IMR-90 (cell line): ENCODE measurements at regions not wholly inside any gene's neighbourhood (a gene's known extent, or its start where the extent isn't known, plus 50 kb on each side); places are given as distances from the start of the nearest gene placed in this dataset.

ENCODE experiments used
- ATAC-seq: fragments of 200-7000 bp; cut with Tn5 transposase; 2 replicates; pipeline ENCODE4 v1.9.1; 2020; ENCODE audit warnings: low read depth, mild to moderate bottlenecking, moderate library complexity
- BruUV-seq: library from RNA; stranded (reverse); fragments of 400-500 nt; replicated peaks from 2 replicates; lab custom pipeline; 2021; lab: Mats Ljungman, UMichigan
- CTCF ChIA-PET: fragments of 300-600 bp; formaldehyde crosslinking; extraction: SDS; loops from one replicate; lab custom pipeline; 2021; ENCODE audit warnings: antibody characterized with exemption; lab: Yijun Ruan, JAX
- POLR2A ChIA-PET: fragments of 300-600 bp; sonication (Branson Sonifier 250); formaldehyde crosslinking; loops from one replicate; lab custom pipeline; 2022; ENCODE audit warnings: antibody characterized with exemption; ENCODE audit not compliant: unreplicated experiment; lab: Charles Lee
- DNase-seq: peaks from one replicate; pipeline ENCODE4 v3.0.0; 2013
- H2AFZ ChIP-seq: replicated peaks from 2 replicates; pipeline ENCODE3; 2013; ENCODE audit warnings: low read length, mild to moderate bottlenecking; ENCODE audit not compliant: poor library complexity
- H2AK5ac ChIP-seq: 2 replicates; pipeline ENCODE4 v1.6.1; 2013; ENCODE audit warnings: low read depth, low read length, inconsistent platforms
- H2AK9ac ChIP-seq: replicated peaks from 2 replicates; pipeline ENCODE3; 2013; ENCODE audit warnings: mild to moderate bottlenecking, low read depth, low read length, moderate library complexity; ENCODE audit not compliant: poor library complexity
- H2BK120ac ChIP-seq: 2 replicates; pipeline ENCODE4 v1.6.1; 2013; ENCODE audit warnings: low read depth, low read length, inconsistent platforms
- H2BK15ac ChIP-seq: 3 replicates; pipeline ENCODE4 v1.6.1; 2013; ENCODE audit warnings: low read depth, low read length, inconsistent platforms
- H2BK20ac ChIP-seq: 2 replicates; pipeline ENCODE4 v1.6.1; 2013; ENCODE audit warnings: low read depth, mild to moderate bottlenecking, inconsistent platforms, low read length, moderate library complexity
- H2BK5ac ChIP-seq: 2 replicates; pipeline ENCODE4 v1.6.1; 2013; ENCODE audit warnings: mild to moderate bottlenecking, low read depth, low read length, inconsistent platforms; ENCODE audit not compliant: poor library complexity, severe bottlenecking
- H3K14ac ChIP-seq: replicated peaks from 2 replicates; pipeline ENCODE4 v1.6.1; 2013; ENCODE audit warnings: low read depth, low read length, inconsistent platforms
- H3K18ac ChIP-seq: 2 replicates; pipeline ENCODE4 v1.6.1; 2013; ENCODE audit warnings: low read depth, low read length, control low read depth
- H3K23ac ChIP-seq: 2 replicates; pipeline ENCODE4 v1.6.1; 2013; ENCODE audit warnings: low read depth, low read length, inconsistent platforms
- H3K27ac ChIP-seq: 2 replicates; pipeline ENCODE4 v1.5.1; 2013; ENCODE audit warnings: mild to moderate bottlenecking, control low read depth, low read length; ENCODE audit not compliant: insufficient read depth
- H3K27me3 ChIP-seq: 2 replicates; pipeline ENCODE4 v1.6.1; 2013; ENCODE audit warnings: low read length; ENCODE audit not compliant: control insufficient read depth, insufficient read depth
- H3K36me3 ChIP-seq: 2 replicates; pipeline ENCODE4 v1.6.1; 2013; ENCODE audit warnings: low read length, mixed read lengths; ENCODE audit not compliant: control insufficient read depth, insufficient read depth
- H3K4ac ChIP-seq: 2 replicates; pipeline ENCODE4 v1.6.1; 2013; ENCODE audit warnings: low read depth, low read length, inconsistent platforms
- H3K4me1 ChIP-seq: 2 replicates; pipeline ENCODE4 v1.6.1; 2013; ENCODE audit warnings: low read length, mixed read lengths; ENCODE audit not compliant: control insufficient read depth, insufficient read depth
- H3K4me2 ChIP-seq: 2 replicates; pipeline ENCODE4 v1.6.1; 2013; ENCODE audit warnings: low read depth, mild to moderate bottlenecking, control low read depth, low read length, moderate library complexity
- H3K4me3 ChIP-seq: 2 replicates; pipeline ENCODE4 v1.5.1; 2013; ENCODE audit warnings: low read depth, mild to moderate bottlenecking, control low read depth, low read length, moderate library complexity; ENCODE audit not compliant: insufficient read depth
- H3K56ac ChIP-seq: 2 replicates; pipeline ENCODE4 v1.6.1; 2013; ENCODE audit warnings: low read length, inconsistent platforms; ENCODE audit not compliant: insufficient read depth; ENCODE audit errors: extremely low read depth
- H3K79me1 ChIP-seq, 2 experiments: 2 replicates each; pipeline ENCODE4 v1.6.1; 2013; ENCODE audit warnings: low read length in 2 of 2, inconsistent platforms in 1 of 2, low read depth in 1 of 2
- H3K9ac ChIP-seq: 2 replicates; pipeline ENCODE4 v1.6.1; 2013; ENCODE audit warnings: low read depth, low read length, control low read depth
- H3K9me1 ChIP-seq: 2 replicates; pipeline ENCODE4 v1.6.1; 2013; ENCODE audit warnings: low read length, inconsistent platforms; ENCODE audit not compliant: insufficient read depth
- H3K9me3 ChIP-seq: 2 replicates; pipeline ENCODE4 v1.6.1; 2013; ENCODE audit warnings: low read length; ENCODE audit not compliant: control insufficient read depth, insufficient read depth
- H4K20me1 ChIP-seq: 2 replicates; pipeline ENCODE4 v1.6.1; 2013; ENCODE audit warnings: low read length, inconsistent platforms; ENCODE audit not compliant: insufficient read depth
- H4K5ac ChIP-seq: 2 replicates; pipeline ENCODE4 v1.6.1; 2013; ENCODE audit warnings: mild to moderate bottlenecking, low read depth, low read length, control low read depth
- H4K8ac ChIP-seq, 2 experiments: 2 replicates each; pipeline ENCODE4 v1.6.1; 2013; ENCODE audit warnings: low read depth in 2 of 2, low read length in 2 of 2, control low read depth in 1 of 2, inconsistent platforms in 1 of 2
- H4K91ac ChIP-seq: 2 replicates; pipeline ENCODE4 v1.6.1; 2013; ENCODE audit warnings: low read depth, low read length, inconsistent platforms; ENCODE audit not compliant: insufficient read depth
- BHLHE40 ChIP-seq: fragments of 150-350 bp; IDR thresholded peaks from 2 replicates; pipeline ENCODE4 v1.6.1; 2016; ENCODE audit warnings: mild to moderate bottlenecking, low read depth, low read length
- CEBPB ChIP-seq: IDR thresholded peaks from 2 replicates; pipeline ENCODE4 v1.6.1; 2012; ENCODE audit warnings: low read depth, low read length, improper control_type of control experiment
- CHD1 ChIP-seq: IDR thresholded peaks from 2 replicates; pipeline ENCODE4 v1.6.1; 2012; ENCODE audit warnings: low read depth, low read length, improper control_type of control experiment
- FOS ChIP-seq: fragments of 150-350 bp; IDR thresholded peaks from 2 replicates; pipeline ENCODE4 v1.6.1; 2016; ENCODE audit warnings: low read depth, low read length
- MAFK ChIP-seq: IDR thresholded peaks from 2 replicates; pipeline ENCODE4 v1.6.1; 2012; ENCODE audit warnings: low read depth, low read length, improper control_type of control experiment
- MAZ ChIP-seq: IDR thresholded peaks from 2 replicates; pipeline ENCODE4 v1.6.1; 2012; ENCODE audit warnings: low read depth, mild to moderate bottlenecking, low read length, improper control_type of control experiment, moderate library complexity, borderline replicate concordance
- MXI1 ChIP-seq: IDR thresholded peaks from 2 replicates; pipeline ENCODE4 v1.6.1; 2012; ENCODE audit warnings: low read depth, mild to moderate bottlenecking, low read length, moderate library complexity, borderline replicate concordance
- NFE2L2 ChIP-seq: fragments of 150-350 bp; IDR thresholded peaks from 2 replicates; pipeline ENCODE4 v1.6.1; 2016; ENCODE audit warnings: low read depth, mild to moderate bottlenecking, low read length
- POLR2A ChIP-seq: IDR thresholded peaks from 2 replicates; pipeline ENCODE4 v1.6.1; 2012; ENCODE audit warnings: mild to moderate bottlenecking, low read depth, low read length
- RCOR1 ChIP-seq: IDR thresholded peaks from 2 replicates; pipeline ENCODE4 v1.6.1; 2012; ENCODE audit warnings: mild to moderate bottlenecking, low read length, improper control_type of control experiment; ENCODE audit not compliant: insufficient replicate concordance
- SMC3 ChIP-seq: fragments of 150-350 bp; IDR thresholded peaks from 2 replicates; pipeline ENCODE4 v1.6.1; 2016; ENCODE audit warnings: low read depth, mild to moderate bottlenecking, antibody characterized with exemption, low read length, moderate library complexity
- dilution Hi-C: fragments of 300-500 bp; cut with HindIII; formaldehyde crosslinking; loops from one replicate; pipeline ENCODE4 v1.14.3; 2018; ENCODE audit warnings: low sequenced_read_pairs; ENCODE audit not compliant: unreplicated experiment
- in situ Hi-C: fragments of 300-500 bp; cut with MboI; formaldehyde crosslinking; loops from 3 replicates; pipeline ENCODE4 v1.14.3; 2019; ENCODE audit warnings: low sequenced_read_pairs, inconsistent platforms, mixed read lengths
- intact Hi-C: fragments of 100-400 bp; cut with micrococcal nuclease; formaldehyde crosslinking; loops from 2 replicates; pipeline ENCODE4 v1.10.0; 2022
- TF ChIP-seq, protein P1 (sequence below): fragments of 150-350 bp; IDR thresholded peaks from 2 replicates; pipeline ENCODE4 v1.6.1; 2017; ENCODE audit warnings: mild to moderate bottlenecking, antibody characterized with exemption, low read length, low read depth
- TF ChIP-seq, protein P2 (sequence below): fragments of 150-350 bp; IDR thresholded peaks from 2 replicates; pipeline ENCODE4 v1.6.1; 2016; ENCODE audit warnings: low read depth, mild to moderate bottlenecking, low read length, moderate library complexity, borderline replicate concordance
- TF ChIP-seq, protein P3 (sequence below): conservative IDR thresholded peaks from 2 replicates; pipeline ENCODE4 v1.5.1; 2012; ENCODE audit warnings: mild to moderate bottlenecking, low read depth, low read length, improper control_type of control experiment

DNA sequence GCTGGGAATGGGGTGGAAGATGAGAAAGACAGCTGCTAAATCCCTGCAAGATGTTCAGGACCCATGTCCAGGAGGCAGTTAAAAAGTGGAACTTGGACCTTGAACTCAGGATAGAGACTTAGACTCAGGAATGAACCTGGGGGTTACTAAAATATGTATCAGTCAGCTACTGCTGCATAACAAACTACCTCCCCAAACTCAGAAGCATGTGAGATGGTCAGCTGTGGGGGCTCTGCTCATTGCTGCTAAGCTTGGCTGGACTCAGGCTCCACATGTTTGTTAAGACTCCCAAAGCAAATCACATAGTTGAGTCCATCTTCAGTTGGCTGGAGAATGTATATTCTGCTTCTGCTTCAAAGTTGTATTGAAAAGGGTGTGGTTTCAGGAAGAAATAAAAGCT lies 61.4 kb upstream of the COPS8 start:
- H4K91ac ChIP-seq = no peak overlapping the region
- H3K27ac ChIP-seq = no peak overlapping the region
- in situ Hi-C loops (no loop called here), intact Hi-C loops (no loop called here), dilution Hi-C loops (no loop called here)
- 0 out of 2 replicates have a peak, but pooled peaks cover 2% of the 10 kb centered on the region for H3K9me1 ChIP-seq
- no peak overlapping the region for H2BK5ac ChIP-seq
- no peak overlapping the region for H3K14ac ChIP-seq
- no peak overlapping the region for H2AK5ac ChIP-seq
- TF ChIP-seq, protein P1, sequence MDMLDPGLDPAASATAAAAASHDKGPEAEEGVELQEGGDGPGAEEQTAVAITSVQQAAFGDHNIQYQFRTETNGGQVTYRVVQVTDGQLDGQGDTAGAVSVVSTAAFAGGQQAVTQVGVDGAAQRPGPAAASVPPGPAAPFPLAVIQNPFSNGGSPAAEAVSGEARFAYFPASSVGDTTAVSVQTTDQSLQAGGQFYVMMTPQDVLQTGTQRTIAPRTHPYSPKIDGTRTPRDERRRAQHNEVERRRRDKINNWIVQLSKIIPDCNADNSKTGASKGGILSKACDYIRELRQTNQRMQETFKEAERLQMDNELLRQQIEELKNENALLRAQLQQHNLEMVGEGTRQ = no peak
- no peak for TF ChIP-seq FOS
- TF ChIP-seq, protein P2, sequence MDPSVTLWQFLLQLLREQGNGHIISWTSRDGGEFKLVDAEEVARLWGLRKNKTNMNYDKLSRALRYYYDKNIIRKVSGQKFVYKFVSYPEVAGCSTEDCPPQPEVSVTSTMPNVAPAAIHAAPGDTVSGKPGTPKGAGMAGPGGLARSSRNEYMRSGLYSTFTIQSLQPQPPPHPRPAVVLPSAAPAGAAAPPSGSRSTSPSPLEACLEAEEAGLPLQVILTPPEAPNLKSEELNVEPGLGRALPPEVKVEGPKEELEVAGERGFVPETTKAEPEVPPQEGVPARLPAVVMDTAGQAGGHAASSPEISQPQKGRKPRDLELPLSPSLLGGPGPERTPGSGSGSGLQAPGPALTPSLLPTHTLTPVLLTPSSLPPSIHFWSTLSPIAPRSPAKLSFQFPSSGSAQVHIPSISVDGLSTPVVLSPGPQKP = no peak
- no peak for TF ChIP-seq SMC3
- TF ChIP-seq POLR2A = no peak
- no peak for TF ChIP-seq RCOR1
- TF ChIP-seq CHD1 = no peak
- TF ChIP-seq MXI1 = no peak
- no peak for TF ChIP-seq MAZ
- TF ChIP-seq BHLHE40 = no peak
- TF ChIP-seq MAFK = no peak
- TF ChIP-seq, protein P3, sequence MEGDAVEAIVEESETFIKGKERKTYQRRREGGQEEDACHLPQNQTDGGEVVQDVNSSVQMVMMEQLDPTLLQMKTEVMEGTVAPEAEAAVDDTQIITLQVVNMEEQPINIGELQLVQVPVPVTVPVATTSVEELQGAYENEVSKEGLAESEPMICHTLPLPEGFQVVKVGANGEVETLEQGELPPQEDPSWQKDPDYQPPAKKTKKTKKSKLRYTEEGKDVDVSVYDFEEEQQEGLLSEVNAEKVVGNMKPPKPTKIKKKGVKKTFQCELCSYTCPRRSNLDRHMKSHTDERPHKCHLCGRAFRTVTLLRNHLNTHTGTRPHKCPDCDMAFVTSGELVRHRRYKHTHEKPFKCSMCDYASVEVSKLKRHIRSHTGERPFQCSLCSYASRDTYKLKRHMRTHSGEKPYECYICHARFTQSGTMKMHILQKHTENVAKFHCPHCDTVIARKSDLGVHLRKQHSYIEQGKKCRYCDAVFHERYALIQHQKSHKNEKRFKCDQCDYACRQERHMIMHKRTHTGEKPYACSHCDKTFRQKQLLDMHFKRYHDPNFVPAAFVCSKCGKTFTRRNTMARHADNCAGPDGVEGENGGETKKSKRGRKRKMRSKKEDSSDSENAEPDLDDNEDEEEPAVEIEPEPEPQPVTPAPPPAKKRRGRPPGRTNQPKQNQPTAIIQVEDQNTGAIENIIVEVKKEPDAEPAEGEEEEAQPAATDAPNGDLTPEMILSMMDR = no peak
- TF ChIP-seq CEBPB = no peak
- no peak for TF ChIP-seq NFE2L2
- H2AK9ac ChIP-seq = no peak overlapping the region
- H3K27me3 ChIP-seq = 0 out of 2 replicates have a peak, but pooled peaks cover 2% of the 10 kb centered on the region
- no peak overlapping the region for H4K8ac ChIP-seq
- H2AFZ ChIP-seq = no peak overlapping the region
- H3K9me3 ChIP-seq = peaks cover 5% of the 10 kb centered on the region; the same call in 1 of the 2 replicates
- no peak for ATAC-seq
- no peak overlapping the region for H2BK120ac ChIP-seq
- H3K79me1 ChIP-seq = no peaks in the 10 kb centered on the region
- no peak overlapping the region for H3K23ac ChIP-seq
- H3K4me1 ChIP-seq = 0 out of 2 replicates have a peak, but pooled peaks cover 2% of the 10 kb centered on the region
- BruUV-seq = no TSS peak
- H3K9ac ChIP-seq = no peak overlapping the region
- no peak overlapping the region for H4K5ac ChIP-seq
- no peaks in the 10 kb centered on the region for H4K20me1 ChIP-seq
- H3K4me3 ChIP-seq = no peak overlapping the region
- ChIA-PET POLR2A (interaction anchor here (0.6 kb wide), 1 partner anchor 10 kb away, joined by 3 read pairs; no protein-coding TSS in a partner anchor), CTCF (no interaction called here)
- H2BK20ac ChIP-seq = no peak overlapping the region
- no peak for DNase-seq
- H3K56ac ChIP-seq = no peak overlapping the region
- H3K4me2 ChIP-seq = no peak overlapping the region
- no peak overlapping the region for H3K4ac ChIP-seq
- H2BK15ac ChIP-seq = no peak overlapping the region
- no peaks in the 10 kb centered on the region for H3K36me3 ChIP-seq
- no peak overlapping the region for H3K18ac ChIP-seq
